ENCODE measurements at regions not wholly inside any gene's neighbourhood (a gene's known extent, or its start where the extent isn't known, plus 50 kb on each side); places are given as distances from the start of the nearest gene placed in this dataset.

- TF ChIP-seq TAF1 (IDR thresholded peaks at IDR 0.05; ENCODE audit: low read depth, low read length) (no peak), BACH1 (IDR thresholded peaks at IDR 0.05; ENCODE audit: low read length) (no peak), CREB1 (IDR thresholded peaks at IDR 0.05) (no peak), CTCF (IDR thresholded peaks at IDR 0.05; ENCODE audit: control extremely low read depth in 1 of 3, insufficient read depth in 1 of 3, low read depth in 1 of 3, low read length in 3 of 3) (no peak), SUZ12 (IDR thresholded peaks at IDR 0.05; ENCODE audit: low read length) (no peak), TEAD4 (IDR thresholded peaks at IDR 0.05; ENCODE audit: low read depth, low read length) (no peak), POLR2A (IDR thresholded peaks at IDR 0.05; ENCODE audit: control extremely low read depth in 1 of 2, low read depth in 2 of 2, low read length in 2 of 2) (no peak), MAX (IDR thresholded peaks at IDR 0.05) (no peak), CBX5 (IDR thresholded peaks at IDR 0.05; ENCODE audit: low read depth, low read length) (no peak)
Measured at GRCh38 chr12:130224613-130225012, 62.3 kb downstream of the FZD10 start.

Measured in H1 (cell line).